CD4-positive, alpha-beta T cell (primary cell): ENCODE measurements at regions not wholly inside any gene's neighbourhood (a gene's known extent, or its start where the extent isn't known, plus 50 kb on each side); places are given as distances from the start of the nearest gene placed in this dataset.

Source experiments
- ATAC-seq: fragments of 200-7000 bp; cut with Tn5 transposase; one replicate; pipeline ENCODE4 v1.10.0; 2022; ENCODE audit warnings: mild to moderate bottlenecking; ENCODE audit not compliant: poor library complexity
- CTCF ChIA-PET: fragments of 350-600 bp; sonication (Branson Sonifier 250); formaldehyde crosslinking; loops from one replicate; lab custom pipeline; 2021; ENCODE audit warnings: antibody characterized with exemption, inconsistent platforms; lab: Charles Lee
- POLR2A ChIA-PET: fragments of 350-600 bp; sonication (Branson Sonifier 250); formaldehyde crosslinking; loops from one replicate; lab custom pipeline; 2021; ENCODE audit warnings: antibody characterized with exemption, inconsistent platforms; lab: Charles Lee
- DNase-seq, 14 experiments: peaks; one replicate each; pipeline ENCODE4 v3.0.0-alpha.2; 2013 to 2020; ENCODE audit warnings: mixed read lengths in 2 of 14
- H3K27ac ChIP-seq, 2 donors: one replicate each; pipeline versions ENCODE4 v1.5.1 to v1.7.0; 2013; ENCODE audit warnings: low read length in 2 of 2, low read depth in 1 of 2, mild to moderate bottlenecking in 1 of 2
- H3K27me3 ChIP-seq, 2 experiments: 1 replicate in 1 of 2; 2 replicates in 1 of 2; pipeline versions ENCODE4 v1.6.1 to v1.7.0; 2013; ENCODE audit warnings: low read length in 2 of 2, control low read depth in 1 of 2, mild to moderate bottlenecking in 1 of 2, moderate library complexity in 1 of 2; ENCODE audit not compliant: insufficient read depth in 2 of 2, control insufficient read depth in 1 of 2
- H3K36me3 ChIP-seq: one replicate; pipeline ENCODE4 v1.6.1; 2013; ENCODE audit warnings: low read length, control low read depth; ENCODE audit not compliant: insufficient read depth
- H3K4me1 ChIP-seq: one replicate; pipeline ENCODE4 v1.6.1; 2013; ENCODE audit warnings: low read length, control low read depth; ENCODE audit not compliant: insufficient read depth
- H3K4me3 ChIP-seq: one replicate; pipeline ENCODE4 v1.5.1; 2013; ENCODE audit warnings: mild to moderate bottlenecking, low read length, moderate library complexity
- H3K9me3 ChIP-seq, 2 experiments: 1 replicate in 1 of 2; 2 replicates in 1 of 2; pipeline versions ENCODE4 v1.6.1 to v1.7.0; 2013; ENCODE audit warnings: low read length in 2 of 2, mild to moderate bottlenecking in 2 of 2, control low read depth in 1 of 2, moderate library complexity in 1 of 2; ENCODE audit not compliant: control insufficient read depth in 1 of 2, insufficient read depth in 1 of 2
- H3K27ac Mint-ChIP-seq: one replicate; pipeline ENCODE4 v1.8.0; 2020; ENCODE audit warnings: mixed read lengths
- H3K27me3 Mint-ChIP-seq: one replicate; pipeline ENCODE4 v1.8.0; 2021; ENCODE audit warnings: mixed read lengths
- H3K36me3 Mint-ChIP-seq: one replicate; pipeline ENCODE4 v1.8.0; 2021; ENCODE audit warnings: low read depth, mixed read lengths
- H3K4me1 Mint-ChIP-seq: one replicate; pipeline ENCODE4 v1.8.0; 2021; ENCODE audit warnings: low read depth, mixed read lengths
- H3K4me3 Mint-ChIP-seq: one replicate; pipeline ENCODE4 v1.8.0; 2020; ENCODE audit warnings: mild to moderate bottlenecking, mixed read lengths
- H3K9me3 Mint-ChIP-seq: one replicate; pipeline ENCODE4 v1.8.0; 2020; ENCODE audit warnings: mixed read lengths
- intact Hi-C, 2 experiments: fragments of 100-400 bp; cut with DNase I in 1 of 2; cut with micrococcal nuclease in 1 of 2; formaldehyde crosslinking; loops; one replicate each; pipeline versions ENCODE4 v1.15.1 to v1.9.0; 2023 to 2025; cut with DNase I, micrococcal nuclease
- TF ChIP-seq, protein P1 (sequence below): fragments of 200-600 bp; IDR thresholded peaks from one replicate; pipeline ENCODE4 v1.8.0; 2022; ENCODE audit warnings: antibody characterized with exemption, mild to moderate bottlenecking

DNA sequence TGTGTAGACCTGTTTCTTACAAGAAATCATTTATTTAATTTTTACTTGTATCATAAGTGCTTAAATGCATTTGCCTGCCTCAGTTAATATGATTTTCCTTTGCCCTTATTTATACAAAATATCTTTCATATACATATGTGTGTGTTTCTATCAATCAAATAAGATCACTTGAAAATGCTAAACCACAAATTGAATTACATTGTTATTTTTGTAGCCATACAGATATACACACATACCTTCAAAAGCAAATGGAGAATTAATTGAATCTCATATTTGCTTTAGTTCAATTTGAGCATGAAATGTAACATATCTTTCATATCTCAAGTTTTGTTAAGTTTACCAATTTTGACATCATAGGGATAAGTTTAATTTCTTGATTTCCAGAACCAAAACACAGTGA is 755.8 kb upstream of the PIK3C3 start:
- Mint-ChIP-seq H3K27me3 (no peaks in the 10 kb centered on the region), H3K27ac (no peak overlapping the region), H3K9me3 (peaks cover 4% of the 10 kb centered on the region), H3K4me1 (no peaks in the 10 kb centered on the region), H3K4me3 (no peak overlapping the region), H3K36me3 (no peaks in the 10 kb centered on the region)
- H3K36me3 ChIP-seq: no peaks in the 10 kb centered on the region
- ChIA-PET CTCF (no interaction called here), POLR2A (no interaction called here)
- no peak overlapping the region for H3K27ac ChIP-seq
- intact Hi-C loops: no loop called here
- H3K9me3 ChIP-seq: peaks cover 0 to 4% of the 10 kb centered on the region in 2 experiments
- no peaks in the 10 kb centered on the region for H3K27me3 ChIP-seq
- H3K4me3 ChIP-seq: no peak overlapping the region
- TF ChIP-seq, protein P1, sequence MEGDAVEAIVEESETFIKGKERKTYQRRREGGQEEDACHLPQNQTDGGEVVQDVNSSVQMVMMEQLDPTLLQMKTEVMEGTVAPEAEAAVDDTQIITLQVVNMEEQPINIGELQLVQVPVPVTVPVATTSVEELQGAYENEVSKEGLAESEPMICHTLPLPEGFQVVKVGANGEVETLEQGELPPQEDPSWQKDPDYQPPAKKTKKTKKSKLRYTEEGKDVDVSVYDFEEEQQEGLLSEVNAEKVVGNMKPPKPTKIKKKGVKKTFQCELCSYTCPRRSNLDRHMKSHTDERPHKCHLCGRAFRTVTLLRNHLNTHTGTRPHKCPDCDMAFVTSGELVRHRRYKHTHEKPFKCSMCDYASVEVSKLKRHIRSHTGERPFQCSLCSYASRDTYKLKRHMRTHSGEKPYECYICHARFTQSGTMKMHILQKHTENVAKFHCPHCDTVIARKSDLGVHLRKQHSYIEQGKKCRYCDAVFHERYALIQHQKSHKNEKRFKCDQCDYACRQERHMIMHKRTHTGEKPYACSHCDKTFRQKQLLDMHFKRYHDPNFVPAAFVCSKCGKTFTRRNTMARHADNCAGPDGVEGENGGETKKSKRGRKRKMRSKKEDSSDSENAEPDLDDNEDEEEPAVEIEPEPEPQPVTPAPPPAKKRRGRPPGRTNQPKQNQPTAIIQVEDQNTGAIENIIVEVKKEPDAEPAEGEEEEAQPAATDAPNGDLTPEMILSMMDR: no peak
- no peak for ATAC-seq
- no peak for DNase-seq
- H3K4me1 ChIP-seq: no peaks in the 10 kb centered on the region

DNA sequence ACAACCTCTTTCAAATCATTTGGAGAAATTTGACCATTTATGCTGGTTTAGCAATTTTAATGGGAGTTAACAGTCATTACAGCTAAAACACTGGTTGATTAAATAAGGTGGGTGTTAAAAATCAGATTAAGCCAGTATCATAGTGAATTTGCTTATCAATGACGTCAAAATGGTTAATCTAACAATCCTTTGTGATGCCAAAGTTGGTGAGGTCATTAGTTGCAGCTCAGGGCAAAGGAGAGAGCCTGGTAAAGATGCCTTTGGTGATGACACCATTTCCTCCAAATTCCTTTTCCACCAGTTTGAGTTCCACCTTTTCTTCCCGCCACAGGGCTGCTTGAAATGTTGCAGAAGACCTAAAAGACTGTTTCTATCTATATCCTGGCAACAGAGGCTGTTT is 757.1 kb upstream of the PIK3C3 start:
- no peak for ATAC-seq
- CTCF ChIA-PET: no interaction called here
- no peaks in the 10 kb centered on the region for H3K36me3 Mint-ChIP-seq

DNA sequence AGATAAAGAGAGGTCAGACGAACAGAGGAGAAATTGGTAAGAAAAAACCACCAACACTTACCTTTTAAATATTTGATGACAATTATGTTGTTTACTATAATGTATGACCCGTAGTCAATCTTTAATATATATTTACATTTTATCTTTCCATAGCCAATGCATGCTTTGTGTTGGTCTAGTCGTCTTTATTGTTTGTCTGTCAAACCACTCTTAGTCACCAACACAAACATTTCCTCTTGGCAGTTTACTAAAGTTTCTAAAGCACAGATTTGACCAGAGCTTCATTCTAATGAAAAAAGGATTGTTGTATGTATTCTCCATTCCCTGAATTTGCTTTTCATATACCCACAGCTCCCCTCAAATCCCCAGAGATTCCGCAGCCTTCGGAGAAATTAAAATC is 784.7 kb upstream of the PIK3C3 start:
- TF ChIP-seq, protein P1: no peak
- Histone ChIP-seq H3K27me3 (no peaks in the 10 kb centered on the region), H3K4me3 (no peak overlapping the region), H3K27ac (no peak overlapping the region), H3K9me3 (peaks cover 0 to 9% of the 10 kb centered on the region in 2 experiments), H3K4me1 (no peaks in the 10 kb centered on the region), H3K36me3 (no peaks in the 10 kb centered on the region)
- ATAC-seq: no peak
- Mint-ChIP-seq H3K4me3 (no peak overlapping the region), H3K9me3 (peaks cover 10% of the 10 kb centered on the region), H3K27me3 (no peaks in the 10 kb centered on the region), H3K4me1 (no peaks in the 10 kb centered on the region), H3K27ac (no peak overlapping the region), H3K36me3 (no peaks in the 10 kb centered on the region)
- ChIA-PET CTCF (no interaction called here), POLR2A (interaction anchor here (0.7 kb wide), 1 partner anchor 93 kb away, joined by 3 read pairs; no protein-coding TSS in a partner anchor)
- intact Hi-C loops: no loop called here
- no peak for DNase-seq

More for the DNA sequence above, 757.1 kb upstream of the PIK3C3 start:
- Mint-ChIP-seq H3K27me3 (no peaks in the 10 kb centered on the region), H3K4me1 (no peaks in the 10 kb centered on the region), H3K9me3 (peaks cover 4% of the 10 kb centered on the region), H3K4me3 (no peak overlapping the region), H3K27ac (no peak overlapping the region)
- peaks cover 0 to 4% of the 10 kb centered on the region in 2 experiments for H3K9me3 ChIP-seq
- intact Hi-C loops: no loop called here
- no peaks in the 10 kb centered on the region for H3K4me1 ChIP-seq
- H3K27me3 ChIP-seq: no peaks in the 10 kb centered on the region
- H3K4me3 ChIP-seq: no peak overlapping the region
- H3K27ac ChIP-seq: no peak overlapping the region
- POLR2A ChIA-PET: no interaction called here
- DNase-seq: no peak
- no peaks in the 10 kb centered on the region for H3K36me3 ChIP-seq
- TF ChIP-seq, protein P1: no peak
